ENCODE measurements at regions not wholly inside any gene's neighbourhood (a gene's known extent, or its start where the extent isn't known, plus 50 kb on each side); places are given as distances from the start of the nearest gene placed in this dataset.
A peak's percentile ranks its signal among the peaks of the same experiment; 100 is the strongest.

DNA sequence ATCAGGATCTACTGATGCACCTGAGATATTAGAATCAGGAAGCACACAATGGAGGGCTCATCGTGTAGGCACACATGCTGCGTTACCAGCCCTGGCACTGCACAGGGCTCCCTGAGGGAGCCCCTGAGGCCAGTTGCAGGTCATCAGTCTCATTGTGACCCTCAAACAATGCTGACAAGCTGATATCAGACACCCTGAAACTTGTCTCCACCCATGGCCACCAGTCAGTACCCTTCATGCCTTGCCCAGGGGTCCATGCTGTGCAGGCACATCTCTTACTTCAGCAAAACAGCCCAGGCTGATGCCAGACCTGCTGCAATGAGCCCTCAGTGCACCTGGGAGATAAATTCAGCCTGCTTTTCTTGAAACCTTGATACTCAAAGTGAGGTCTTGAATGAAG is 59.5 kb upstream of the SLC6A11 start:
- H3K27me3 ChIP-seq (ENCODE audit: insufficient read depth, low read length), result no peaks in the 10 kb centered on the region
- H3K4me1 ChIP-seq (ENCODE audit: insufficient read depth, low read length), result no peaks in the 10 kb centered on the region
- intact Hi-C loops (cut with micrococcal nuclease), result loop anchor here (5.0 kb wide), 2 partner anchors 581 to 896 kb away; no protein-coding TSS in a partner anchor
- H3K27ac ChIP-seq (ENCODE audit: low read depth, low read length), result no peak overlapping the region
- Mint-ChIP-seq H3K9me3 (peaks cover 0 to 7% (median 0%) of the 10 kb centered on the region in 8 donors), H3K4me3 (no peak overlapping the region), H3K27ac (no peak overlapping the region), H3K27me3 (peaks cover 25 to 42% of the 10 kb centered on the region in 2 donors), H3K4me1 (no peaks in the 10 kb centered on the region), H3K36me3 (no peaks in the 10 kb centered on the region)
- H3K4me3 ChIP-seq (ENCODE audit: low read length in 2 of 2), result no peak overlapping the region
- H3K9me3 ChIP-seq (ENCODE audit: control insufficient read depth in 1 of 2, low read length in 2 of 2), result no peaks in the 10 kb centered on the region
- POLR2A ChIA-PET (ENCODE audit: partially characterized antibody), result no interaction called here
- H3K36me3 ChIP-seq (ENCODE audit: insufficient read depth, low read length), result no peaks in the 10 kb centered on the region
- CTCF ChIA-PET (ENCODE audit: partially characterized antibody), result interaction anchor here (1.2 to 3.7 kb wide), 3 partner anchors 17 to 18 kb away, joined by 6 to 11 read pairs (median 6); no protein-coding TSS in a partner anchor
- DNase-seq, result no peak

GRCh38 chr3:10757021-10757820 is 58.8 kb upstream of the SLC6A11 start:
- intact Hi-C loops (cut with micrococcal nuclease), result loop anchor here (5.0 kb wide), 2 partner anchors 580 to 895 kb away; no protein-coding TSS in a partner anchor
- Histone ChIP-seq H3K9me3 (ENCODE audit: control insufficient read depth in 1 of 2, low read length in 2 of 2) (no peaks in the 10 kb centered on the region), H3K4me1 (ENCODE audit: insufficient read depth, low read length) (no peaks in the 10 kb centered on the region), H3K27me3 (ENCODE audit: insufficient read depth, low read length) (no peaks in the 10 kb centered on the region), H3K36me3 (ENCODE audit: insufficient read depth, low read length) (no peaks in the 10 kb centered on the region), H3K4me3 (ENCODE audit: low read length in 2 of 2) (no peak overlapping the region), H3K27ac (ENCODE audit: low read depth, low read length) (no peak overlapping the region)
- H3K9me3 Mint-ChIP-seq, result peaks cover 0 to 7% (median 0%) of the 10 kb centered on the region in 8 donors
- no peak for DNase-seq
- POLR2A ChIA-PET (ENCODE audit: partially characterized antibody), result no interaction called here
- H3K4me3 Mint-ChIP-seq, result no peak overlapping the region
- peaks cover 31 to 42% of the 10 kb centered on the region in 2 donors for H3K27me3 Mint-ChIP-seq
- no peaks in the 10 kb centered on the region for H3K4me1 Mint-ChIP-seq
- H3K36me3 Mint-ChIP-seq, result no peaks in the 10 kb centered on the region
- H3K27ac Mint-ChIP-seq, result no peak overlapping the region
- CTCF ChIA-PET (ENCODE audit: partially characterized antibody), result interaction anchor here (1.1 to 3.7 kb wide), 7 partner anchors 9 to 577 kb away, joined by 3 to 19 read pairs (median 7); no protein-coding TSS in a partner anchor

- no peaks in the 10 kb centered on the region for H3K4me1 ChIP-seq (ENCODE audit: insufficient read depth, low read length)
- Mint-ChIP-seq H3K36me3 (no peaks in the 10 kb centered on the region), H3K4me1 (no peaks in the 10 kb centered on the region), H3K4me3 (no peak overlapping the region), H3K27me3 (peaks cover 31 to 42% of the 10 kb centered on the region in 2 donors), H3K9me3 (peaks cover 0 to 7% (median 0%) of the 10 kb centered on the region in 8 donors), H3K27ac (no peak overlapping the region)
- POLR2A ChIA-PET (ENCODE audit: partially characterized antibody), result no interaction called here
- H3K9me3 ChIP-seq (ENCODE audit: control insufficient read depth in 1 of 2, low read length in 2 of 2), result no peaks in the 10 kb centered on the region
- no peaks in the 10 kb centered on the region for H3K36me3 ChIP-seq (ENCODE audit: insufficient read depth, low read length)
- H3K27me3 ChIP-seq (ENCODE audit: insufficient read depth, low read length), result no peaks in the 10 kb centered on the region
- DNase-seq, result no peak
- CTCF ChIA-PET (ENCODE audit: partially characterized antibody), result interaction anchor here (1.1 to 3.7 kb wide), 9 partner anchors 9 to 577 kb away, joined by 3 to 19 read pairs (median 7); no protein-coding TSS in a partner anchor
- no peak overlapping the region for H3K4me3 ChIP-seq (ENCODE audit: low read length in 2 of 2)
- no peak overlapping the region for H3K27ac ChIP-seq (ENCODE audit: low read depth, low read length)
- intact Hi-C loops (cut with micrococcal nuclease), result loop anchor here (1.0 to 5.0 kb wide), 3 partner anchors 26 to 895 kb away; no protein-coding TSS in a partner anchor
Measured at GRCh38 chr3:10757821-10758130, 58.3 kb upstream of the SLC6A11 start.

- peaks cover 0 to 7% (median 0%) of the 10 kb centered on the region in 8 donors for H3K9me3 Mint-ChIP-seq
- H3K4me1 ChIP-seq (ENCODE audit: insufficient read depth, low read length), result no peaks in the 10 kb centered on the region
- CTCF ChIA-PET (ENCODE audit: partially characterized antibody), result interaction anchor here (0.5 to 3.7 kb wide), 12 partner anchors 9 to 1967 kb away, joined by 3 to 19 read pairs (median 6); no protein-coding TSS in a partner anchor
- no peak overlapping the region for H3K4me3 Mint-ChIP-seq
- H3K9me3 ChIP-seq (ENCODE audit: control insufficient read depth in 1 of 2, low read length in 2 of 2), result no peaks in the 10 kb centered on the region
- no peak overlapping the region for H3K27ac Mint-ChIP-seq
- no peak overlapping the region for H3K4me3 ChIP-seq (ENCODE audit: low read length in 2 of 2)
- no peak overlapping the region for H3K27ac ChIP-seq (ENCODE audit: low read depth, low read length)
- no peaks in the 10 kb centered on the region for H3K27me3 ChIP-seq (ENCODE audit: insufficient read depth, low read length)
- H3K36me3 Mint-ChIP-seq, result no peaks in the 10 kb centered on the region
- intact Hi-C loops (cut with micrococcal nuclease), result loop anchor here (1.0 to 5.0 kb wide), 3 partner anchors 25 to 894 kb away; no protein-coding TSS in a partner anchor
- DNase-seq, result peak in 4 of 5 donors; percentile 23 to 33 (median 32)
- POLR2A ChIA-PET (ENCODE audit: partially characterized antibody), result no interaction called here
- no peaks in the 10 kb centered on the region for H3K4me1 Mint-ChIP-seq
- H3K36me3 ChIP-seq (ENCODE audit: insufficient read depth, low read length), result no peaks in the 10 kb centered on the region
- peaks cover 28 to 44% of the 10 kb centered on the region in 2 donors for H3K27me3 Mint-ChIP-seq
Measured at GRCh38 chr3:10758304-10759037, 57.6 kb upstream of the SLC6A11 start.

- Histone ChIP-seq H3K27ac (ENCODE audit: low read depth, low read length) (no peak overlapping the region), H3K9me3 (ENCODE audit: control insufficient read depth in 1 of 2, low read length in 2 of 2) (no peaks in the 10 kb centered on the region), H3K36me3 (ENCODE audit: insufficient read depth, low read length) (no peaks in the 10 kb centered on the region), H3K4me3 (ENCODE audit: low read length in 2 of 2) (no peak overlapping the region), H3K27me3 (ENCODE audit: insufficient read depth, low read length) (no peaks in the 10 kb centered on the region), H3K4me1 (ENCODE audit: insufficient read depth, low read length) (no peaks in the 10 kb centered on the region)
- no peak for DNase-seq
- no peak overlapping the region for H3K4me3 Mint-ChIP-seq
- peaks cover 21 to 43% of the 10 kb centered on the region in 2 donors for H3K27me3 Mint-ChIP-seq
- H3K27ac Mint-ChIP-seq, result no peak overlapping the region
- H3K9me3 Mint-ChIP-seq, result no peaks in the 10 kb centered on the region
- CTCF ChIA-PET (ENCODE audit: partially characterized antibody), result interaction anchor here (0.6 to 3.0 kb wide), 6 partner anchors 10 to 575 kb away, joined by 3 to 19 read pairs (median 7); no protein-coding TSS in a partner anchor
- intact Hi-C loops (cut with micrococcal nuclease), result loop anchor here (5.0 kb wide), 2 partner anchors 578 to 893 kb away; no protein-coding TSS in a partner anchor
- POLR2A ChIA-PET (ENCODE audit: partially characterized antibody), result no interaction called here
- no peaks in the 10 kb centered on the region for H3K36me3 Mint-ChIP-seq
- H3K4me1 Mint-ChIP-seq, result no peaks in the 10 kb centered on the region
Measured at GRCh38 chr3:10759495-10759894, 56.5 kb upstream of the SLC6A11 start.

GRCh38 chr3:10760199-10760598 is 55.8 kb upstream of the SLC6A11 start:
- Mint-ChIP-seq H3K4me3 (no peak overlapping the region), H3K27ac (no peak overlapping the region), H3K4me1 (no peaks in the 10 kb centered on the region), H3K36me3 (no peaks in the 10 kb centered on the region), H3K9me3 (no peaks in the 10 kb centered on the region), H3K27me3 (peaks cover 17 to 39% of the 10 kb centered on the region in 2 donors)
- no peaks in the 10 kb centered on the region for H3K27me3 ChIP-seq (ENCODE audit: insufficient read depth, low read length)
- DNase-seq, result no peak
- intact Hi-C loops (cut with micrococcal nuclease), result no loop called here
- H3K9me3 ChIP-seq (ENCODE audit: control insufficient read depth in 1 of 2, low read length in 2 of 2), result no peaks in the 10 kb centered on the region
- POLR2A ChIA-PET (ENCODE audit: partially characterized antibody), result no interaction called here
- no peak overlapping the region for H3K27ac ChIP-seq (ENCODE audit: low read depth, low read length)
- H3K4me3 ChIP-seq (ENCODE audit: low read length in 2 of 2), result no peak overlapping the region
- no peaks in the 10 kb centered on the region for H3K36me3 ChIP-seq (ENCODE audit: insufficient read depth, low read length)
- CTCF ChIA-PET (ENCODE audit: partially characterized antibody), result interaction anchor here (1.1 to 3.0 kb wide), 2 partner anchors 13 to 23 kb away, joined by 3 to 13 read pairs; no protein-coding TSS in a partner anchor
- H3K4me1 ChIP-seq (ENCODE audit: insufficient read depth, low read length), result no peaks in the 10 kb centered on the region

- no peak for DNase-seq
- H3K9me3 Mint-ChIP-seq, result no peaks in the 10 kb centered on the region
- no peaks in the 10 kb centered on the region for H3K36me3 ChIP-seq (ENCODE audit: insufficient read depth, low read length)
- no peak overlapping the region for H3K27ac ChIP-seq (ENCODE audit: low read depth, low read length)
- H3K27me3 ChIP-seq (ENCODE audit: insufficient read depth, low read length), result peaks cover 4% of the 10 kb centered on the region
- intact Hi-C loops (cut with micrococcal nuclease), result no loop called here
- ChIA-PET POLR2A (ENCODE audit: partially characterized antibody) (no interaction called here), CTCF (ENCODE audit: partially characterized antibody) (interaction anchor here (1.1 to 1.6 kb wide), 3 partner anchors 9 to 22 kb away, joined by 3 to 6 read pairs (median 3); no protein-coding TSS in a partner anchor)
- no peak overlapping the region for H3K4me3 Mint-ChIP-seq
- peaks cover 19 to 46% of the 10 kb centered on the region in 2 donors for H3K27me3 Mint-ChIP-seq
- H3K4me1 ChIP-seq (ENCODE audit: insufficient read depth, low read length), result no peaks in the 10 kb centered on the region
- no peak overlapping the region for H3K27ac Mint-ChIP-seq
- H3K36me3 Mint-ChIP-seq, result no peaks in the 10 kb centered on the region
- no peaks in the 10 kb centered on the region for H3K4me1 Mint-ChIP-seq
- H3K4me3 ChIP-seq (ENCODE audit: low read length in 2 of 2), result no peak overlapping the region
- H3K9me3 ChIP-seq (ENCODE audit: control insufficient read depth in 1 of 2, low read length in 2 of 2), result no peaks in the 10 kb centered on the region
Measured at GRCh38 chr3:10761583-10761982, 54.4 kb upstream of the SLC6A11 start.
